GM19238 (cell line): ENCODE measurements at regions not wholly inside any gene's neighbourhood (a gene's known extent, or its start where the extent isn't known, plus 50 kb on each side); places are given as distances from the start of the nearest gene placed in this dataset.
"Not testable (repeated sequence)": the region's sequence is repeated elsewhere in the genome, so short reads cannot be mapped to it uniquely, and the experiment has no call there.

Experiments used
- DNase-seq: peaks from one replicate; pipeline ENCODE4 v3.0.0; 2011; ENCODE audit warnings: low spot score; ENCODE audit not compliant: insufficient read length

DNA sequence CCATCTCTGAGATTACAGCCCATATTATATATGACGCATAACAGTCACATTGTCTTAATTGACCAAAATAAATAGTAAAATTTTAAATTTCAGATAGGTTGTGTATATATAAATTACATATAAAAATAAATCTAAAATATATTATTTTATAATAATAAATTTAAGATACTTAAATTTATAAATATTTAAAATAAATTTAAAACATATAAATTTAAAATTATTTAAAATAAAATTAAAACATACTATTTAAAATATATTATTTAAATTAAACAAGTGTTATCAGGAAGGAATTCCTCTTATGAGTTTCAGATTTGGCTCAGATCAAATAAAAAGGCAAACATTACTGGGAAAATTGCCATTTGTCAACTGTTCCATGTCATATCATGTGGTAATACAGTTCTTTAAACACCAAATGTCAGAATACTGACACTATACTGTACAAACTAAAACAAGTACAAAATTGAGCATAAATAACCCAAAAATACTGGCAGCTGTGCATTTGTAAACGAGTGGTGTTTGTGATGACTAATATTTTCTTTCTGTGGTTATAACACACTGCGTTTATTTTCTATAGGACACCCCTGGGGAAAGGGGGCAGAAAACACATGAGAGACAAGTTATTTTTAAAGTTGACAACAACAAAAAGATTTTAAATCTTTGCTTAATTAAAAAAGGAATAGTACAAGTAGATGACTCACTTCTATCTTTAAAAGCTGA is 71.3 kb upstream of the DGKB start:
- no peak for DNase-seq

- not testable (repeated sequence) for DNase-seq
These were observed 69.1 kb upstream of the DGKB start for GRCh38 chr7:14971678-14972077.

DNA sequence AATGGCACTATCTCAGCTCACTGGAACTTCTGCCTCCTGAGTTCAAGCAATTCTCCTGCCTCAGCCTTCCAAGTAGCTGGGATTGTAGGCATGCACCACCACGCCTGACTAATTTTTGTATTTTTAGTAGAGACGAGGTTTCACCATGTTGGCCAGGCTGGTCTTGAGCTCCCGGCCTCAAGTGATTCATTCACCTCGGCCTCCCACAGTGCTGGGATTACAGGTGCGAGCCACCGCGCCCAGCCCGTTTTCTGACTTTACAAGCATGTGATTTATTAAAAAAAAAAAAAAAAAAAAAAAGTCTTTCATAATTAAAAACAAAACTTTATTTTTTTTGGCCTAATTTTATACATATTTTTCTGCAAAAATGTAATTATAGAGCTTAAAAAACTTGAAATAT is 64.8 kb upstream of the DGKB start:
- DNase-seq, result not testable (repeated sequence)

- no peak for DNase-seq
These were observed 60.2 kb upstream of the DGKB start for GRCh38 chr7:14962778-14963177.

DNA sequence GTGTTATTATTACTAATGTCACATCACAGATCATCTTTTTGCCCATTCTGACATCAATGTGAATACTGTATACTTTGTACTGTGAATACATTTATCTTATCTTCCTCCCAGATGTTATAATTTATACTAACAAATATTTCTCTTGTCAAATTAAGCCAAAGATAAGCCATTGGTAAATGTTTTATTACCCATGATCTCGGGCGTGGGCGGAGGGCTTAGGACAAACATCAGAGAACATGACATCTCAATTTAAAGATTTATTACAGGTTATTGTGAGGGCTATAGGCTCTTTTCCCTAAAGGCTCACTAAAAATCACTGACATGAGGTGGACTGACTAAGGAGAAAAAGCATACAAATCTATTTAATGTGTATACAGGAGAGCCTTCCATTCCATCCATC is 58.2 kb upstream of the DGKB start:
- DNase-seq, result no peak

- DNase-seq, result no peak
These were observed 56.8 kb upstream of the DGKB start for GRCh38 chr7:14959339-14959738.

- no peak for DNase-seq
These were observed 51.5 kb upstream of the DGKB start for GRCh38 chr7:14954035-14954434.
